Eye (tissue), 1 donor: ENCODE measurements at regions not wholly inside any gene's neighbourhood (a gene's known extent, or its start where the extent isn't known, plus 50 kb on each side); places are given as distances from the start of the nearest gene placed in this dataset.

Experiments used
- DNase-seq: peaks from one replicate; pipeline ENCODE4 v3.0.0-alpha.2; 2015

DNA sequence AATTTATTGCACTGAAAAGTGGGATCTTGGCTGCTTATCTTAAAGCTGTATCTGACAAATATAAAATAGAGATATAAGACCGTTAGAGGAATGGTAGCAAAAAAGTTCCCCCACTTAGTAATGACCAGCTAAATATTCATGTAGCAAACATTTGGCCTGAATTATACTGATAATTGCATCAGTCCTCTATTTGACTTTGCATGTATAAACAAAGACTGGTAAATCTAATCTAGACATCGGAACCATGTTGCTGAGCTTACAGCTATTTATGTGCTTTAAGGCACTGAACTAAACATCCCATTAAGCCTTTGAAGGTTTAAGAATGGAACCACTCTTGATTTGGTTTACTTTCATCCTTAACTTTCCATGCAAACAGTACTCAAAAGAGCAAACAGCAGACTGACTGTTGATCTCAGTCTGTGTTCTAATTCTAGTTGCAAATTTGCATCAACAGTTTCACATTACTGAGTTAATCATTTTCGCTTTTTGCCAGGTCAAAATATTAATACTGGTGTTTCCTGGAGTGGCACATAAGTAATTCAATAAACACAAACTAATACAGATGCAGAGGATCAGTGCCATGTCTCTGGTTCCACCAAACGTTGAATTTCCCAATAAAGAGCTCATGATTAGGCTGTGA, 203.5 kb upstream of the HTR2A start:
- DNase-seq = no peak

GRCh38 chr13:47094734-47095434, 198.0 kb upstream of the HTR2A start:
- DNase-seq = no peak

GRCh38 chr13:47092202-47092601, 195.3 kb upstream of the HTR2A start:
- no peak for DNase-seq

DNA sequence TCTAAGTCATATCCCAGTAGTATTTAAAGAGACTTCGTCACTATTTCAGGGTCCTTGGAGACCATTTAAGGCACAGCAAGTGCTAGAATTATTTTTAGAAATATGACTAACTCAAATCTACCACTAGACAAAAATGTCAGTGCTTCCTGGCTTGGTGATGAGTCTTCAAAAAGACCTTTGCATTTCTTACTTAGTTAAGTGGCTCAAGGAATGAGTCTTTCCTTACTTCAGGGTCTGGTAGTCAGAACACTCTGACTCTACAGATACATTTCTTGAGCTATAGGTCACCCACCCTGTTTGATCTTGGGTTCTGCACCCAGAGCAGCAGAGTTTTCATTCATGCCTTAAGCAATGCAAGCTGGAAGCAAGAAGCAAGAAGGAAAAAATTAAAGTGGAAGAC, 191.0 kb upstream of the HTR2A start:
- no peak for DNase-seq

DNA sequence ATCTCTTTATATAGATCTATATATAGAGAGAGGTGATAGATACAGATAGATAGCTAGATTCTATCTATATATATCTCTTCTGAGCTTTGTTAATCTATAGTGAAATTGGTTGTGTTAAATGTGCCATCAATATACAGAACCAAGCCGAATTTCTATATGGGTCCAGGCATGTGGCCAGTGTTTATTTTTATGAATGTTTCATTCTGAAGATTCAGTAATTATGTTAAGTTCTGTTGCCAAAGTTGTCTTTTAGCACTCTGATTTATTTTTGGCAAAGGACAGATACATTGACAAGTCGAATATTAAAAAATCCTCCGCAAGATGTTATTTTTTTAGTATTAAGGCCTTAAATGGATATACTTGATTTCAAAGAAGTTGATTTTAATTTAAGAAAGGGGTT, 190.4 kb upstream of the HTR2A start:
- no peak for DNase-seq

DNA sequence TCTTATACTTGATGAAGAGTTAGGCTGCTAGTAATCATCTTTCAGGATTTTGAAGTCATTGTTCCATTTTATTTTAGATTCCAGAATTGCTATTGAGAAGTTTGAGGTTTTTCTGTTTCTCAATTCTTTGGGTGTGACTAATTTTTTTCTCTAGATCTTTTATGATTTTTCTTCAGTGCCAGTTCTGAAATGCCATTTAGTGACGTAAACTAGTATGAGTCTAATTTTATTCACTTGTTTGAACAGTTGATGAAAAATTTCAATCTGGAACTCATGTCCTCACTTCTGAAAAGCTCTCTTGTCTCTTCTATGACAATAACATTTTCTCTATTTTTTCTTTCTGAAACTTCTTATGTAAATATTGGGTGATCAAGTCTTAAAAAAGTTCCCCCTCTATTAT, 188.5 kb upstream of the HTR2A start:
- DNase-seq = no peak

DNA sequence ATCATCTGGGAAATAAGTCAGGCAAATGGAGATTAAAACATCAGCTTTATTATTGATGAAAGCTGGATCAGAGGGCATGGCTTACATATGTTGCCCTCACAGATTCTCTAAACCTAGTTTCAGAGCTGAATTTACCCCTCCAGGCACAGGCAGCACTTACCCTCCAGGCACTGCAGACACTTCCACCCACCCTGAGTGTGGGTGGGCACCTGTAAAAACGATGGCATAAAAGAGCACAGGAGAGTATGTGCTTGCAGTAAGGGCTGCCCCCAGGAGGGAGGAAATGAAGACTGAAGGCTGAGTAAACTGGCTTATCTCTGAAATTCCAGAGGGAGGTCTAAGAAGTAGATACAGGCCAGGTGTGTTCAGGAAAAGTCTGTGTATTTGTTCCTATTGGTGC, 185.0 kb upstream of the HTR2A start:
- DNase-seq = no peak

- no peak for DNase-seq
Observed at GRCh38 chr13:47081246-47081645, 184.4 kb upstream of the HTR2A start.

GRCh38 chr13:47080621-47081020, 183.8 kb upstream of the HTR2A start:
- DNase-seq = no peak

DNA sequence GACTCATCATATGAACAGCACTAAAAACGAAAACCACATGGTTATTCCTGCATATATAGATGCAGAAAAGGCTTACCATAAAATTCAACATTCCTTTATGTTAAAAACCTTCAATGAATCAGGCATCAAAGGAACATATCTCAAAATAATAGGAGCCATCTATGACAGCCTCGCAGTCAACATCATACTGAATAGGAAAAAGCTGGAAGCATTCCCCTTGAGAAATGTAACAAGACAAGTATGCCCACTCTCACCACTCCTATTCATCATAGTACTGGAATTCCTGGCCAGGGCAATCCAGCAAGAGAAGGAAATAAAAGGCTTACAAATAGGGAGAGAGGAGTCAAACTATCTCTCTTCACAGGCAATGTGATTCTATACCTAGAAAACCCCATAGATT, 179.6 kb upstream of the HTR2A start:
- DNase-seq = no peak

DNA sequence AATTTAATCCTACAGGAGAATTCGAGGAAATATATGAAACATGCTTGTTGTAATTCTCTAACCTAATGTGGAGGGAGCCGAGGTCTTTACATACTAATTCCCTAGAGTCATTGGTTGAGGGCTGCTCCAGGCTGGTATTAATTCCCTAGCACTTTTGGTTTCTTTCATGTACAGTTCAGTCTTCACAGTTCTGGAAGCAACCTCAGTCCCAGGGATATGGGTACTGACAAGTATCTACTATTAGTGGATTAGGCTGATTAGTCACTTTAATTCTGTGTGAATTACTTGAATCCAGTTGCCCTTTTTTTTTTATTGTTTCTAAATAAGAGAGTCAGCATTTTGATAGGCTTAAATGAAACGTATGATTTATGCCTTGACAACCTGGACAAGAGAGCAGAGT, 172.3 kb upstream of the HTR2A start:
- DNase-seq = no peak

GRCh38 chr13:47067306-47067705, 170.5 kb upstream of the HTR2A start:
- no peak for DNase-seq

- DNase-seq = no peak
Observed at GRCh38 chr13:47066226-47066625, 169.4 kb upstream of the HTR2A start.

DNA sequence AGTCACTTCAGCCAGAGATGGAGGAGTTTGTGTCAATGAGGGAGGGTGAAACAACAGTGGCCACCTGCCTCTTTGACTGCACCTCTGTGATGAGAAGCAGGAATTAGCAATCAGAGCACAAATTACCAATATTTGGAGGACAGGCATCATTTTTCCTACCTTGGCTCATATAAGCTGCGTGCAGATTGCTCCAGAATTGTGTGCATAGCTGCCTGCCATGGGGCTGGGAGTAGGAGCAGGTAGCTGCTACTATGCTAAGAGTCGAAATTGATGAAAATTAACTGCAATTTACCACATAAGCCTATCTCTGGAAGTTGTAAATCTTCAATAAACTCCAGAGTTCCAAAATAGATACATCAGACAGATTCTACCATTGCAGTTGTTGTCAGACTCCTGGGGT, 167.5 kb upstream of the HTR2A start:
- no peak for DNase-seq

GRCh38 chr13:47049276-47049989, 152.6 kb upstream of the HTR2A start:
- DNase-seq = no peak

GRCh38 chr13:47046706-47047105, 149.9 kb upstream of the HTR2A start:
- DNase-seq = no peak

DNA sequence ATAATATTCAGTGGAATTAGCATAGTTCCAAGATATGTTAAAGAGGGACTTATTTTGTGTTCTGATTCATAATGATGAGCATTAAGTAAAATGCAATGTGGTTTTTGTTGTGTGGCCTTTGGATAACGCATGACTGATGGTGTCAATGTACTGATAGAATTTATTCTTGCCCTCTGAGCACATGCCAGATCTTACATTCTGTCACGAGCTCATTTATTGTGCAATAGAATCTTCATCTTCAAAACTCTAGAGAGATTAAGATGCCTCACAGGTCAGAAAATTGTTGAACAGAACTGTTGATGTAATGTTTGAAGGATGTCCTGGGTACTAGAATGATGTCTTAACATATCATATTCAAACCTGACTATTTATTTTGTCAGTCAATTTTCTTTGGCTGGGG, 148.0 kb upstream of the HTR2A start:
- no peak for DNase-seq

DNA sequence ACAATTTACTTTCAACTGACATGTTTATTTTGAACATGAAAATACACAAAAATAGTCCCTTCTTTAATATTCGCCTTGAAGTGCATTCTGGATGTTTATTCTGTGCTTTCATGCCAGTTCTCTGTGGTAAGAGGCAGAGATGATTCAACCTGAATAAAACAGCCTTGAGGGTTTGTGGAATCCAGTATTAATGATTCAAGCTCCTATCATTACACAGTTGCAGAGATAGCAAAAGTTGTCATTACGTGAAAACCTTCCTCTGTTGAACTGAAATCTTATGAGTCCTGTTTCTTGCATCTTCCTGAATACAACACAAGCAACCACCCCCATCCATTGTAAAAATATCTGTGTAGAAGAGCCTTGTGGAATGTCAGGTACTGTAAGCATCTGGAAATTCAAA, 142.3 kb upstream of the HTR2A start:
- no peak for DNase-seq

- peak; percentile 47 for DNase-seq
Observed at GRCh38 chr13:47038188-47038587, 141.3 kb upstream of the HTR2A start.

GRCh38 chr13:47036294-47037008, 139.6 kb upstream of the HTR2A start:
- DNase-seq = no peak

DNA sequence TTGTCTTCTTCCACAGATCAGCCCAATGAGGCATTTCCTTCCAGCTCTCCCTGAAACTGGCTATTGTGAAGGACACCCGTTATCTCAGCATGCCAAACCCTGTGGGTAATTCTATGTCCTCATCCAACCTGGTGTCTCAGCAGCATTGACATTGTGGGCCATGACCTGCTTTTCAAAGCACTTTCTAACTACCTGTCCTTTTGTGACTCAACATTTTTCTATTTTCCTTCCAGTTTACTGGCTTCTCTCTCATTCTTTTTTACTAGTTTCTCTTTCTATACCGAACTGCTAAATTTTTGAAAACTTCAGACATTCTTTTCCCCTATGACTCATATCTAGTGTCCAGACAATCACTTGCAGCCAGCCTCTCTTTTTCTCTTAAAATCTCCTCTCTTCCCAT, 136.4 kb upstream of the HTR2A start:
- DNase-seq = no peak

GRCh38 chr13:47027780-47028437, 131.1 kb upstream of the HTR2A start:
- DNase-seq = no peak

DNA sequence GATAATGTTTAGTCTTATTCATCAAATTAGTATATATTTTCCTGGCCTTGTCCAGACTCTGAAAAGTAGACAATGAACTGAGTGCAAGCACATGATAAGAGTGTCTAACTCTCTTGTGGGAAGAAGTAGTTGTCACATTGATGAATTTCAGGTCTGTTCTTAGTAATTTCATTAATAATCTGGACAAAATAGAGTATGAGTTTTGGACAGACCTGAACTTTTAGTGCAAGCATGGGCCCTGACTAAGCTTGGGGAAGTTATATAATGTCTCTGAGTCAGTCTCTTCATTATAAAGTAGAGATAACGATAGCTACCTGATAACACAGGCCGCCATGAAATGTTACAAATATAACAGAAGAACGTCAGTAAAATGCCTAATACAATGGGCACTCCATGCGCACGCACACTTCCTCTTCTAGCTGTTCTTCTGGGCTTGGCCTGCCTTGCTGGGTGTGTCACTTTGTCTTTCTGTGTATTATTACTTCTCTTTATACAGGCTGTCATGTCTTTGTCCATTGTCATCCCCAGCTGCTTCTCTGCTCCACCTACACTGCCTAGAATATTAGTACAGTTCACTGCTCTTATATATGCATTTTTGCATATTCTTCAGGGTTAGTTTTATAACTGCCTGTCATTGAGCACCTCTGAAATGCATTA, 129.1 kb upstream of the HTR2A start:
- DNase-seq = no peak
